ENCODE measurements at regions not wholly inside any gene's neighbourhood (a gene's known extent, or its start where the extent isn't known, plus 50 kb on each side); places are given as distances from the start of the nearest gene placed in this dataset.

DNA sequence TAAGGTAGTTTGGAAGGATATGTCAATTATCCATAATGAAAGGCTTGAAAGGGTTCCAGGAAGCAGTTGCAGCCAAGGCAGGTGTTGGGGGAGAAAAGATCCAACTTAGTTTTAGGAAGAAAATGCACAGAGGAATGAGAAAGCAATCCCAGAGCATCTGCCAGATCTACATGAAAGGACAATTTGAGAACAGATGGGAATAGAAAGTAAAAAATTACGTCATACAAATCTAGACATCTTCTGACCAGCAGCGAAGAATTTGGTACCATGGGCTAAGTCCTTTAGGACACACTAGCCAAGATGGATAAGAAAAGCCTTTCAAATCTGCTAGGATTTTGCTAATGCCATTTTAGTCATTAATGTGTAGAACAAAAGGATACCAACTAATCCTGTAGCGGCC lies 244.1 kb upstream of the PRR16 start:
- TF ChIP-seq POLR2A (IDR thresholded peaks at IDR 0.05): no peak
- TF ChIP-seq, protein P1, sequence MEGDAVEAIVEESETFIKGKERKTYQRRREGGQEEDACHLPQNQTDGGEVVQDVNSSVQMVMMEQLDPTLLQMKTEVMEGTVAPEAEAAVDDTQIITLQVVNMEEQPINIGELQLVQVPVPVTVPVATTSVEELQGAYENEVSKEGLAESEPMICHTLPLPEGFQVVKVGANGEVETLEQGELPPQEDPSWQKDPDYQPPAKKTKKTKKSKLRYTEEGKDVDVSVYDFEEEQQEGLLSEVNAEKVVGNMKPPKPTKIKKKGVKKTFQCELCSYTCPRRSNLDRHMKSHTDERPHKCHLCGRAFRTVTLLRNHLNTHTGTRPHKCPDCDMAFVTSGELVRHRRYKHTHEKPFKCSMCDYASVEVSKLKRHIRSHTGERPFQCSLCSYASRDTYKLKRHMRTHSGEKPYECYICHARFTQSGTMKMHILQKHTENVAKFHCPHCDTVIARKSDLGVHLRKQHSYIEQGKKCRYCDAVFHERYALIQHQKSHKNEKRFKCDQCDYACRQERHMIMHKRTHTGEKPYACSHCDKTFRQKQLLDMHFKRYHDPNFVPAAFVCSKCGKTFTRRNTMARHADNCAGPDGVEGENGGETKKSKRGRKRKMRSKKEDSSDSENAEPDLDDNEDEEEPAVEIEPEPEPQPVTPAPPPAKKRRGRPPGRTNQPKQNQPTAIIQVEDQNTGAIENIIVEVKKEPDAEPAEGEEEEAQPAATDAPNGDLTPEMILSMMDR (IDR thresholded peaks at IDR 0.05): no peak
